SJSA1 (cell line): ENCODE measurements at regions not wholly inside any gene's neighbourhood (a gene's known extent, or its start where the extent isn't known, plus 50 kb on each side); places are given as distances from the start of the nearest gene placed in this dataset.
"Not testable (repeated sequence)": the region's sequence is repeated elsewhere in the genome, so short reads cannot be mapped to it uniquely, and the experiment has no call there.

Experiments
- DNase-seq, 2 experiments: peaks; one replicate each; pipeline ENCODE4 v3.0.0-alpha.2; 2015 to 2020; ENCODE audit warnings: low spot score in 2 of 2, low read depth in 1 of 2
- H3K27ac ChIP-seq: fragments of 250-450 bp; sonication (Bioruptor Pico); 2 replicates; pipeline ENCODE4 v1.5.1; 2020; ENCODE audit warnings: mild to moderate bottlenecking, moderate library complexity
- H3K27me3 ChIP-seq: fragments of 250-450 bp; sonication (Bioruptor Pico); replicated peaks from 2 replicates; pipeline ENCODE4 v1.5.1; 2020; ENCODE audit warnings: mild to moderate bottlenecking, moderate library complexity
- H3K36me3 ChIP-seq: fragments of 250-450 bp; sonication (Bioruptor Pico); 2 replicates; pipeline ENCODE4 v1.5.1; 2020; ENCODE audit warnings: mild to moderate bottlenecking
- H3K4me1 ChIP-seq: fragments of 250-450 bp; sonication (Bioruptor Pico); replicated peaks from 2 replicates; pipeline ENCODE4 v1.6.1; 2021; ENCODE audit warnings: mild to moderate bottlenecking
- H3K4me3 ChIP-seq: fragments of 250-450 bp; sonication (Bioruptor Pico); 2 replicates; pipeline ENCODE4 v1.5.1; 2020; ENCODE audit warnings: mild to moderate bottlenecking
- H3K9me3 ChIP-seq: fragments of 250-450 bp; sonication (Bioruptor Pico); replicated peaks from 2 replicates; pipeline ENCODE4 v1.5.1; 2020; ENCODE audit warnings: mild to moderate bottlenecking

DNA sequence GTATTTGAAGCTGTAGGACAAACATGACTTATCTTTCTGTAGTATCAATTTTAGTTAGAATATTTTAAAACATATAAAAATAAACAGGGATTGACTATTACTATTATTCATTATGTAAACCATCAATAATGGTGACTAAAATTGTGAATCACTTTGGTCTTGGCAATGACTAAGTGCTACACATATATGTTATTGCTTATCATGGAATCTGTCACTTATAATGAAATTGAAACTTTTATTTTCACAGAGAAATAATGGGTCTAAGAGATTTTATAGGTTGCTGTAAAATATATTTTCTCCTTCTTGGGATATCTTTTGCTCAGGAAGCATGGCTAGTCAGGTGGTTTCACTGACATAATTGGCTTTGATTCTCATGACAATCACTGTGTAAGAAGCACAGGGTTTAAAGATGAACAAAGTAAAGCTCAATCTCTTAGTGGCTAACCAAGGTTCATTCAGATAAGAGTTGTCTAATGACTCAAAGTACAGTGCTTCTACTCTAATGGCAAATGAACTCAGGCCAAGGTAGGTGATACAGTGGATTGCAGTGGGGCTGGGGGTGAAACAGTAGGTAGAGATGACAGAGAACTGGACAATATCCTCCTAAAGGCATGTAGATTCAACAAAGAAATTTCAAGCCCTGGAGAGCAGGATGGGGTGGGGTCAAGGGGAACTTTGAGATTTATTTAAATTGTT is 98.6 kb upstream of the FANCL start:
- H3K4me3 ChIP-seq: no peak overlapping the region
- DNase-seq: no peak

GRCh38 chr2:58336416-58336815 is 95.3 kb upstream of the FANCL start:
- H3K9me3 ChIP-seq: no peaks in the 10 kb centered on the region
- H3K27ac ChIP-seq: no peak overlapping the region
- no peak for DNase-seq
- no peak overlapping the region for H3K4me3 ChIP-seq
- no peaks in the 10 kb centered on the region for H3K36me3 ChIP-seq
- no peaks in the 10 kb centered on the region for H3K4me1 ChIP-seq
- 0 out of 2 replicates have a peak, but pooled peaks cover 2% of the 10 kb centered on the region for H3K27me3 ChIP-seq

More for the DNA sequence above, 98.6 kb upstream of the FANCL start:
- no peak overlapping the region for H3K27ac ChIP-seq
- H3K9me3 ChIP-seq: no peaks in the 10 kb centered on the region
- H3K4me1 ChIP-seq: no peaks in the 10 kb centered on the region
- no peaks in the 10 kb centered on the region for H3K27me3 ChIP-seq
- no peaks in the 10 kb centered on the region for H3K36me3 ChIP-seq

GRCh38 chr2:58334414-58334813 is 93.3 kb upstream of the FANCL start:
- no peaks in the 10 kb centered on the region for H3K4me1 ChIP-seq
- H3K27me3 ChIP-seq: 0 out of 2 replicates have a peak, but pooled peaks cover 2% of the 10 kb centered on the region
- H3K4me3 ChIP-seq: no peak overlapping the region
- no peaks in the 10 kb centered on the region for H3K36me3 ChIP-seq
- H3K9me3 ChIP-seq: no peaks in the 10 kb centered on the region
- DNase-seq: no peak
- no peak overlapping the region for H3K27ac ChIP-seq

DNA sequence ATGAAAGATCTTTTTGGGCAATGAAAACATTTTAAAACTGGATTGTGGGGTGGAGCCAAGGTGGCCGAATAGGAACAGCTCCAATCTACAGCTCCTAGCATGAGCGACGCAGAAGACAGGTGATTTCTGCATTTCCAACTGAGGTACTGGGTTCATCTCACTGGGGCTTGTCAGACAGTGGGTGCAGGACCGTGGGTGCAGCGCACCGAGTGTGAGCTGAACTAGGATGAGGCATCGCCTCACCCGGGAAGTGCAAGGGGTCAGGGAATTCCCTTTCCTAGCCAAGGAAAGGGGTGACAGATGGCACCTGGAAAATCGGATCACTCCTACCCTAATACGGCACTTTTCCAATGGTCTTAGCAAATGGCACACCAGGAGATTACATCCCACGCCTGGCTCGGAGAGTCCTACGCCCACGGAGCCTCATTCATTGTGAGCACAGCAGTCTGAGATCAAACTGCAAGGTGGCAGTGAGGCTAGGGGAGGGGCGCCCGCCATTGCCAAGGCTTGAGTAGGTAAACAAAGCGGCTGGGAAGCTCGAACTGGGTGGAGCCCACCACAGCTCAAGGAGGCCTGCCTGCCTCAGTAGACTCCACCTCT is 84.3 kb upstream of the FANCL start:
- H3K4me3 ChIP-seq, H3K9me3 ChIP-seq, H3K4me1 ChIP-seq, H3K27ac ChIP-seq, H3K27me3 ChIP-seq, H3K36me3 ChIP-seq, DNase-seq: not testable (repeated sequence)

GRCh38 chr2:58319481-58319880 is 78.4 kb upstream of the FANCL start:
- no peak overlapping the region for H3K27ac ChIP-seq
- no peaks in the 10 kb centered on the region for H3K9me3 ChIP-seq
- no peaks in the 10 kb centered on the region for H3K27me3 ChIP-seq
- DNase-seq: no peak
- no peaks in the 10 kb centered on the region for H3K4me1 ChIP-seq
- H3K36me3 ChIP-seq: no peaks in the 10 kb centered on the region
- no peak overlapping the region for H3K4me3 ChIP-seq

- not testable (repeated sequence) for H3K4me3 ChIP-seq, DNase-seq, H3K27me3 ChIP-seq, H3K36me3 ChIP-seq, H3K9me3 ChIP-seq, H3K4me1 ChIP-seq, H3K27ac ChIP-seq
Measured at GRCh38 chr2:58318949-58319348, 77.8 kb upstream of the FANCL start.

GRCh38 chr2:58313926-58314325 is 72.8 kb upstream of the FANCL start:
- no peaks in the 10 kb centered on the region for H3K4me1 ChIP-seq

DNA sequence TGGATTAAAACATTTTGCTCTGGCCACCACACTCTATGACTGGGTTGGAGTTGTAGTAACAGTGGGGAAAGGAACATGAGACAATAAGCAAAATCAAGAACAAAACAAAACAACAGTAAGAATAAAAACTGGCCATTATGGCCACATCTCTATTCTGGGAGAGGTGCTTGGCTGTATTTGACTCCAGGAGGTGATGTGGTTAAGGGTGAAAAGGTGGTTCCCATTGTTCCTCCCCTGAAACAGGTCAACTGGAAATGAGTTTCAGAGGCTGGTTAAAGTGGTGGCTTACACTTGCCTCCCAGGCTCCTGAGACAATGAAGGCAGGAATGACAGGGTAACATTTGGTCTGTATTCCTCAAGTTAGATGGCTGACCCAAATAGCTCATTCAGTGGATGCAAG is 67.3 kb upstream of the FANCL start:
- DNase-seq: no peak
- no peaks in the 10 kb centered on the region for H3K4me1 ChIP-seq
- H3K27ac ChIP-seq: no peak overlapping the region
- H3K36me3 ChIP-seq: no peaks in the 10 kb centered on the region
- no peak overlapping the region for H3K4me3 ChIP-seq
- 0 out of 2 replicates have a peak, but pooled peaks cover 3% of the 10 kb centered on the region for H3K27me3 ChIP-seq
- H3K9me3 ChIP-seq: no peaks in the 10 kb centered on the region

More at GRCh38 chr2:58313926-58314325, 72.8 kb upstream of the FANCL start:
- H3K27me3 ChIP-seq: 0 out of 2 replicates have a peak, but pooled peaks cover 3% of the 10 kb centered on the region
- no peaks in the 10 kb centered on the region for H3K36me3 ChIP-seq
- H3K27ac ChIP-seq: no peak overlapping the region
- no peak overlapping the region for H3K4me3 ChIP-seq
- H3K9me3 ChIP-seq: no peaks in the 10 kb centered on the region
- no peak for DNase-seq

DNA sequence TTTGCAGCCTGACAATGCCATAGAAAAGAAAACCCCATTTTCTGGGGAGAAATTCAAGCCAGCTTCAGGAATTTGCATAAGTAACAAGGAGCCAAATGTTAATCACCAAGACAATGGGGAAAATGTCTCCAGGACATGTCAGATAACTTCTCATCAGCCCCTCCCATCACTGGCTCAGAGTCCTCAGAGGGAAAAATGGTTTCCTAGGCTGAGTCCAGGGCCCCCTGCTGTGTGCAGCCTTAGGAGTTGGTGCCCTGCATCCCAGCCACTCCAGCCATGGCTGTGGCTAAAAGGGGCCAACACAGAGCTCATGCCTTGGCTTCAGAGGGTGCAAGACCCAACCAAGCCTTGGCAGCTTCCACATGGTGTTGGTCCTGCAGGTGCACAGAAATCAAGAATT is 63.7 kb upstream of the FANCL start:
- no peaks in the 10 kb centered on the region for H3K9me3 ChIP-seq
- no peak overlapping the region for H3K4me3 ChIP-seq
- peaks cover 3% of the 10 kb centered on the region; the same call in 1 of the 2 replicates for H3K27me3 ChIP-seq
- H3K36me3 ChIP-seq: no peaks in the 10 kb centered on the region
- no peak overlapping the region for H3K27ac ChIP-seq
- no peaks in the 10 kb centered on the region for H3K4me1 ChIP-seq
- DNase-seq: no peak

- H3K4me3 ChIP-seq: no peak overlapping the region
- no peak overlapping the region for H3K27ac ChIP-seq
- no peaks in the 10 kb centered on the region for H3K36me3 ChIP-seq
- no peak for DNase-seq
- H3K9me3 ChIP-seq: no peaks in the 10 kb centered on the region
- no peaks in the 10 kb centered on the region for H3K4me1 ChIP-seq
- H3K27me3 ChIP-seq: peaks cover 5% of the 10 kb centered on the region
Measured at GRCh38 chr2:58299123-58299522, 58.0 kb upstream of the FANCL start.

- H3K27ac ChIP-seq: no peak overlapping the region
- no peak for DNase-seq
- H3K9me3 ChIP-seq: no peaks in the 10 kb centered on the region
- H3K4me1 ChIP-seq: no peaks in the 10 kb centered on the region
- no peak overlapping the region for H3K4me3 ChIP-seq
- no peaks in the 10 kb centered on the region for H3K36me3 ChIP-seq
- peaks cover 11% of the 10 kb centered on the region; the same call in 1 of the 2 replicates for H3K27me3 ChIP-seq
Measured at GRCh38 chr2:58293056-58293455, 51.9 kb upstream of the FANCL start.

GRCh38 chr2:58291726-58292438 is 50.8 kb upstream of the FANCL start:
- H3K4me1 ChIP-seq: no peaks in the 10 kb centered on the region
- no peaks in the 10 kb centered on the region for H3K36me3 ChIP-seq
- no peak overlapping the region for H3K4me3 ChIP-seq
- no peaks in the 10 kb centered on the region for H3K9me3 ChIP-seq
- no peak for DNase-seq
- peaks cover 11% of the 10 kb centered on the region; the same call in 1 of the 2 replicates for H3K27me3 ChIP-seq
- no peak overlapping the region for H3K27ac ChIP-seq
